Fibroblast of villous mesenchyme (primary cell): ENCODE measurements at regions not wholly inside any gene's neighbourhood (a gene's known extent, or its start where the extent isn't known, plus 50 kb on each side); places are given as distances from the start of the nearest gene placed in this dataset.

Experiments used
- DNase-seq: peaks from one replicate; pipeline ENCODE4 v3.0.0-alpha.2; 2010; ENCODE audit warnings: low read depth
- H3K4me3 ChIP-seq: 2 replicates; pipeline ENCODE4 v1.5.1; 2011; ENCODE audit warnings: low read depth, mild to moderate bottlenecking, low read length
- TF ChIP-seq, protein P1 (sequence below): IDR thresholded peaks from 2 replicates; pipeline ENCODE4 v1.5.1; 2012; ENCODE audit warnings: low read depth, mild to moderate bottlenecking, low read length; ENCODE audit not compliant: insufficient read depth

DNA sequence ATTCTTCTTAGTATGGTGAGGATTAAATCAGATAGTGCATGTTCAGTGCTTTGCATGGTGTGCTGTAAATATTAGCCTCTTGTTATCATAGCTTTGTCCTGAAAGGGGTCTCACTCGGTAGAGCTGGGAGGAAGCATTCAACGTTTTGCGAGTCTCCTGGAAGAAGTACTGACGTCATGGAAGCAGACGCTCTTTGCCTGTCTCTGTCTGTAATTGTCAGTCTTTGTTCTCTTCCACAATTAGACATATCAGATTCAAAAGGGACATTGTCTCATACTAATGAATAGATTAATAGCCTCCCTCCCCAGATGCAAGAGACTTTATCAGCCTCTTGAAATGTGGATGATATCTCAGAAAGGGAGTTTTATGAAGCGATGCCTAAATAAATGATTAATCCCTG lies 91.8 kb upstream of the CXCL14 start:
- H3K4me3 ChIP-seq: no peak overlapping the region
- no peak for DNase-seq
- TF ChIP-seq, protein P1, sequence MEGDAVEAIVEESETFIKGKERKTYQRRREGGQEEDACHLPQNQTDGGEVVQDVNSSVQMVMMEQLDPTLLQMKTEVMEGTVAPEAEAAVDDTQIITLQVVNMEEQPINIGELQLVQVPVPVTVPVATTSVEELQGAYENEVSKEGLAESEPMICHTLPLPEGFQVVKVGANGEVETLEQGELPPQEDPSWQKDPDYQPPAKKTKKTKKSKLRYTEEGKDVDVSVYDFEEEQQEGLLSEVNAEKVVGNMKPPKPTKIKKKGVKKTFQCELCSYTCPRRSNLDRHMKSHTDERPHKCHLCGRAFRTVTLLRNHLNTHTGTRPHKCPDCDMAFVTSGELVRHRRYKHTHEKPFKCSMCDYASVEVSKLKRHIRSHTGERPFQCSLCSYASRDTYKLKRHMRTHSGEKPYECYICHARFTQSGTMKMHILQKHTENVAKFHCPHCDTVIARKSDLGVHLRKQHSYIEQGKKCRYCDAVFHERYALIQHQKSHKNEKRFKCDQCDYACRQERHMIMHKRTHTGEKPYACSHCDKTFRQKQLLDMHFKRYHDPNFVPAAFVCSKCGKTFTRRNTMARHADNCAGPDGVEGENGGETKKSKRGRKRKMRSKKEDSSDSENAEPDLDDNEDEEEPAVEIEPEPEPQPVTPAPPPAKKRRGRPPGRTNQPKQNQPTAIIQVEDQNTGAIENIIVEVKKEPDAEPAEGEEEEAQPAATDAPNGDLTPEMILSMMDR: no peak

DNA sequence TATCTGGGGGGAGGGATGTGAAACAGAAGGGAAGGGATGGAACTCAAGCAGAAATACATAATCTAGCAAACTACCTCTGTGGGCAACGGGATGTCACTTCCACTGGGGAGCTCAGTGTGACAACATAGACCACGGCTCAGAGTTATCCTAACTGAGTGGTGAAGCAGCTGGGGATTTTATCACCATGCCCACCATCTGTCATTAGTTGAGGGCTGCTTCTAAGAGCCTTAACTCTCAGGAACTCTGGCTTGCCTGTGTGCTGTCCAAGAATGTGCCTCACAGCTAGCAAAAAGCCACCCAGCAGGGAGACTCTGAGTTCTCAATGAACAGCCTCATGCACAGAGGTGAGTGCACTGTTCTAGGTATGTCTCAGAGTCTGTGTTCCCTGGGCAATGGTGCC lies 90.6 kb upstream of the CXCL14 start:
- DNase-seq: no peak
- TF ChIP-seq, protein P1: no peak
- no peak overlapping the region for H3K4me3 ChIP-seq

DNA sequence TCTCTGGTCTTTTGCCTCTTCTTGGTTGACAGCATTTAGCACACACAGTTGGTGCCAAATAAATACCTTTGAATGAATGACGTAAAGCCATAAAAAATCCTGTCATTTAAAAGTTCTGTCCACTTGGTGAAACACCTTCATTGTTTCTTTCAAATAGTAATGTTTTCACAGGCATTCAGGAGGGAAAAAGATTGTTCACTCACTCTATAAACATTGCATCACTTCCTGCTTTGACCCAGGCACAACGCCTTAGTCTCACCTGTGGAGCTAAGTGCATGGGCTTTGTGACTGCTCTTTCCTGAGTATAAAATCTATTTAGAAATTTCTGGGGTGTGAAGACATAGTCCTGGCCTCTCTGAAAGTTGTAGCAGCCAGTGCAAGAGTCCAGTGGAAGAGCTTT lies 88.9 kb upstream of the CXCL14 start:
- DNase-seq: no peak
- H3K4me3 ChIP-seq: no peak overlapping the region
- TF ChIP-seq, protein P1: no peak

DNA sequence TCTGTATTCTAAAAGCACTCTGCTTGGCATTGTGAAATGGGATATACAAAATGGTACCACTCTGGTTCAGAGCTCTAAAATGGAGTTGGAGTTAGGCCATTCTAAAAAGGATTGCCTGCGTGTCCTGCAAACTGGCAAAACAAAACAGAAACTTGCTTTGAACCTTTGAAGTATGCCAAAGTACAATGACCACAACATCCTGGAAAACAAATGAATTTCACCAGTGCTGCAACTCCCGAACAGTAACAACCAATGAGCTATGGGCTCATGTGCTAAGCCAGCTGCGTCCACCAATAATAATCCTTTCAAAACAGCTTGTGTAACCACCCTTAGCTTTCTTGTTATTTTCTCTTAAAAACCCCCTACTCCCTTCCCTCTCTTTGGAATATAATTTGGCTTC lies 88.4 kb upstream of the CXCL14 start:
- TF ChIP-seq, protein P1: no peak
- DNase-seq: no peak
- no peak overlapping the region for H3K4me3 ChIP-seq

DNA sequence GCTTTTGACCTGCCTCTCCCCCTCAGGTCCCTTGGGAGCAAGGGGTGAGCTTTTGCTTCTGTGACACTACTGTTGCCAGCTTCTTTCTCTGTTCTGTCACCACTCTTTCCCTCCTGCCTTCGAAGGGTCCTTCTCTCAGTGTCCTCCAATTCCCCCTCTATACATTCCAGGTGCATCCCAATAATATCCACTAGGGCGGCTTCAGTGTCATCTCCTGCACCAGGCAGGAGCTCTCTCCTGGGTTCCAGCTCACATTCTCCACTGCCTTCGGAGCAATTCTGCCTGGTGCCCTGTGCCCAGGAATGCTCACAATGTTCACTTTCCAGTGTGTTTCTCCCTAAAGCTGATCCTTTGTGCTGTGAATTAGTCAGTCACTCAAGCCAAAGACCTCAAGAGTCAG lies 83.9 kb upstream of the CXCL14 start:
- no peak overlapping the region for H3K4me3 ChIP-seq
- TF ChIP-seq, protein P1: no peak
- DNase-seq: no peak

DNA sequence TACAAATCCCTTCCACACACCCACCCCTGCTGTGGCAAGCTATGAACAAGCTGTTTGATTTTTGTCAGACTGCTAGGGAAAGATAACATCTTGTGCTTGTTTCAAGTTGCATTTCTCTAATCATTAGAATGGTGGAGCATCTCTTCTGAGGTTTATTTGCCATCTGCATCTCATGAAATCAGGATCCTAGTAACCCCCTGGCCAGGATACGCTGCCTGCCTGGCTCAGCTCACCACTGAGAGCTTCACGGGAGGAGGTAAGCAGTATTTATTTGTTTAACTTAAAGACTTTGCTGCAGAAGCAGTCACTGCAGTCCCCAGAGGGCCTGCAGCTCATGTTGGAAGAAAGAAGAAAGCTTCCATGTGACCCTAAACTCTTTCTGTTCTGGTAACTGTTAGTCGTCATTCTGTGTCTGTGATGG lies 83.3 kb upstream of the CXCL14 start:
- TF ChIP-seq, protein P1: no peak
- DNase-seq: no peak

DNA sequence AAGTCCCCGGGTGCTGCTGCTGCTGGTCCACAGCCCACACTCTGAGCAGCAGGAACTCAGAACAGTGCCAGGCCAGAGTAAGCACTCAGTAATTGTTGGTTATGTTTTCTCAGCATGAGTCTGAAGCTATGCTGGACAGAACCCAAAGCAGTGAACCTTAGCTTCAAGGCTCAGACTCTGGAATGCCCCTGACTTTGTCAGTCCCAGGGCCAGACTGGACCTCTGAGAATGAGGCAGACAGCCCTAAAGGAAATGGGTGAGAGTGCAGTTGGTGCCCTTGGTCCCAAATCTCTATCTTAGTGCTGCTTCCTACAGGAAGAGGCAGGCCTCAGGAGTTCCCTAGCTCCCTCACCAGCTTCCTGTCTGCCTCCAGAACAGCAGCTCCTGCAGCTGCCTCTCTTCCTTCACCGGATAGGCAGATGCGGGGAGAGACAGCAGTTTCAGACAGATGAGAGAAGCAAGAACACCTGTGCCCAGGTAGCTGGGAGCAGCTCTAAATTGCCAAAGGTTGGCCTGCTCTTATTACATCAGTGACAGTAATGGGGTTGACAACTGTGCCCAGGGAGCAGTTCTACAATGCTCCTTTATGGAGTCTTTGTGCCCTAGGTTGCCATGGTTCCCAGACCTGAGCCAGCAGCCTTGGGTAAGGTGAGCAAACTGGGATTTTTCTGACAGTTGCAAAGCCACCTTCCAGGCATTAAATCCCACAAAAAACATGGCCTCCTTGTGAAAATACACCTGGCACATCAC lies 82.2 kb upstream of the CXCL14 start:
- H3K4me3 ChIP-seq: no peak overlapping the region
- TF ChIP-seq, protein P1: no peak
- DNase-seq: no peak

More for the DNA sequence above, 83.3 kb upstream of the CXCL14 start:
- H3K4me3 ChIP-seq: no peak overlapping the region
